GM18858 (cell line): ENCODE measurements at regions not wholly inside any gene's neighbourhood (a gene's known extent, or its start where the extent isn't known, plus 50 kb on each side); places are given as distances from the start of the nearest gene placed in this dataset.

ENCODE experiments used
- ATAC-seq: cut with Tn5 transposase; IDR thresholded peaks from one replicate; pipeline ENCODE4 v1.9.1; 2021; ENCODE audit not compliant: unreplicated experiment

GRCh38 chr12:9258676-9259075, 50.5 kb upstream of the PZP start:
- ATAC-seq = no peak
